Left cardiac atrium (tissue), 4 donors: ENCODE measurements at regions not wholly inside any gene's neighbourhood (a gene's known extent, or its start where the extent isn't known, plus 50 kb on each side); places are given as distances from the start of the nearest gene placed in this dataset.
"Not testable (repeated sequence)": the region's sequence is repeated elsewhere in the genome, so short reads cannot be mapped to it uniquely, and the experiment has no call there.

Experiments
- ATAC-seq, 2 donors: fragments of 200-7000 bp; cut with Tn5 transposase; one replicate each; pipeline ENCODE4 v1.9.1; 2020; ENCODE audit warnings: mild to moderate bottlenecking in 2 of 2, moderate library complexity in 2 of 2
- DNase-seq: peaks from one replicate; pipeline ENCODE4 v3.0.0-alpha.2; 2020
- intact Hi-C, 2 donors: fragments of 100-400 bp; cut with DNase I; formaldehyde crosslinking; loops; one replicate each; pipeline versions ENCODE4 v1.14.1 to v1.15.1; 2022 to 2023
- donor health status: DM: no; HTN: yes; CAD: no.
- donor health status: DM: no; HTN: yes; CAD: no; lungs with severe emphysema.
- donor health status: DM: yes; HTN: yes; CAD: no.
- donor health status: Dilated cardiomyopathy.

DNA sequence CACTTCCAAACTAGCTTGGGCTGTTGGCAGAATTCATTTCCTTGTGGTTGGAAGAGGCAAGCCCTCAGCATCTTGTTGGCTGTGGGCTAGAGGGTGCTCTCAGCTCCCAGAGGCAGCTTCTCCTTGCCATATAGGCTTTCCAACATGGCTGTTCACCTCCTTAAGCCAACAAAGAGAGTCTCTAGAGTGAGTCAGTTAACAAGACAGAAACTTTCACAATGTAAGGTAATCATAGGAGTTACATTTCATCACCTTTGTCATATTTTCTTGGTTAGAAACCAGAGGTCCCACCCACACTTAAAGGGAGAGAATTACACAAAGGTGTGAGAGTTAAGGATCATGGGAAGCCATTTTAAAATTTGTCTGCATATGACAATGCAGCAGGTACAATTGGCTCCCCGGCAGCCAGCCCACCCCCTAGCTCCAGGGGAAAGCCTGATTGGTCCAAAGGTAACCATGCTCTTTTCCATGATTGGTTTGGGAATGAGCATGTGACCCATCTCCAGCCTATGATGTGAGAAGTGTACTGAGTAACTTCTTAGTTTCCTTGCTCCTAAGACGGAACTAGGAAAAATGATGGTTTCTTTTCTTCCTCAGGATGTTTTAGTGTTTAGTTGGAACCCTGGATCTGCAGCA, 109.8 kb upstream of the MSX2 start:
- intact Hi-C loops: no loop called here
- DNase-seq: no peak
- ATAC-seq: no peak

DNA sequence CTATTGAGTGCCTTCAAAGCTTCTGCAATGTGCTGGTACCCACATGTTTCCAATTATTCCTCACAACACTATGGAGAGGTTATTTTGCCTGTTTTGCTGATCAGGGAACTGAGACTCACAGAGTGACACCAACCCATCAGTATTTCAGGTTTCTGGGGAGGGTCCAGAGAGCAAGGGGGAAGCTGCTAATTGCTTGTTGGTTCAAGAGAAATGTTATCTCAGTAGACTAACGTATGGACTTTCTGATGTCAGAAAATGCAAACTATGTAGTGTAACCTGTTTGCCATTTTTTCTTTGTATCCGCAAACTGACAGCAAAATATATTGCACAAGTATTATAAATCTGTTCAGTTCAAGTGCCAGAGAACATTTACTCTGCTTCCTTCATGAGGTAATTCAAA, 108.3 kb upstream of the MSX2 start:
- ATAC-seq (no peak), DNase-seq (no peak)
- intact Hi-C loops: no loop called here

DNA sequence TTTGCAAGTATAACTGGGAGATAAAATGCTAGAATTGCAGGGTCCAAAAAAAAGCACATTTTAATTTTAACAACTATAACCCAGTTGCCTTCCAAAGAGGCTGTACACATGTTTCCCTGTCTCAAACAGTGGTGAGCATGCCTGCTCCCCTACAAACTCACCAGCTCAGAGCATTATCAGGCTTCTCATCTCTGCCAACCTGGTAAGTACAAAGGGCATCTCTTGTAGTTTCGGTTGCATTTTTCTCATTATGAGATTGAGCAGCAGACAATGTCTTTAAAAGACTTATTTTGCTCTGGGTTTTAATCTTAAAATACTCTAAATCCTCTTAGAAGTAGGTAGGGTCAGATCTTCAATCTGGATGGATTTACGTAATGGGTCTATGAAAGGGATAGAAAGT, 107.1 kb upstream of the MSX2 start:
- DNase-seq: no peak
- ATAC-seq: no peak
- intact Hi-C loops: no loop called here

DNA sequence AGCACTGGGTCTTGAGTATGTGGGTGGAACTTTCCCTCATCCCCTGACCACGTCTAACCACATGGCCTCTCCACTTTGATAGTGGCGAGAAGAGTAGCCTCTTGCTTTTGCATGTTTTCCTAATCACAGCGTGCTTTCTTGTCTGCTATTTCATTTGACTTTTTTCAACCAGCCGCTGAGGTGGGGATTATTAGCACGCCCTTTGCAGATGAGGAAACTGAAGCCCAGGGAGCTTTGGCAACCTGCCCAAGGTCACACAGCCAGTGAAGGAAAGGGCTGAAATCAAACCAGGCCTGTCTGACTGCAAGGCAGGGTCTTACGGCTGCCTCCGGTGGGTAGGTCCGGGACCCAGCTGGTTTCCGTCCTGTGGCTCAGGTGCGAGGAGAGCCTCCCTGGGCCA, 106.5 kb upstream of the MSX2 start:
- intact Hi-C loops: no loop called here
- DNase-seq (no peak), ATAC-seq (no peak)

DNA sequence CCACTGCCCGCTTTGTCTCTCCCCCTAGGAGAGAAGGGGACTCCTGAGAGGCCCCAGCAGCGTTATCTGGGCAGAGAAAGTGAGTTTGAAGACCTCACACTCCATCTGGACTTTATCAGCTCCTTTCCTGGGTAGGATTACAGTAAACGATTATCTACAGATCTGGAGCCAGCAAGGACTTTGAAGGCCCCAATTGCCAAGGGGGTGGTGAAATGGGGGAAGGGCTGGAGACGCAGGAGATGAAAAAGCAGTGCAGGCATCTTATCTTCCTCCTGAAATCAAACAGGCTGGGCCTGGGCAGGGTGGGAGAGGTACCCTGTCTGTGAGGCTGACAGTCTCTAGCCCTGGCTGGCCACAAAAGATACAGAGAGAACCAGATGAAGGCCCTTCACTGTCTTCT, 105.8 kb upstream of the MSX2 start:
- ATAC-seq (no peak), DNase-seq (no peak)
- intact Hi-C loops: no loop called here

DNA sequence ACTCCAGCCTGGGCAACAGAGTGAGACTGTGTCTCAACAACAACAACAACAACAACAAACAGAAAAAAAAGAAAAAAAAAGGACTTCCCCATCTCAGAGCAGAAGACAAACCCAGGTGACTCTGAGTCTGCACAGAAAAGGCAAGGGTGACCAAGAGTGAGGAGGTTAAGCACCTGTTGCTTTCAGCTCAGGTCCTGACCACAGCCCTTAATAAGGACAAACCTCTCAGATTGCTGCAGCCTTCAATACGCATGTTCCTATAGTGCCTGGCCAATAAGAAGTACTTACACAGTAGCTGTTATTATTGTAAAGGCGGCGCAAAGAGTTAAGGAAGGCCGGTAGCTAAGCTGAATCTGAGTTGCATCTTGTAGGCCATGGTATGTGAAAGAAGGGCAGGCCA, 102.3 kb upstream of the MSX2 start:
- intact Hi-C loops: no loop called here
- no peak for ATAC-seq
- DNase-seq: no peak

DNA sequence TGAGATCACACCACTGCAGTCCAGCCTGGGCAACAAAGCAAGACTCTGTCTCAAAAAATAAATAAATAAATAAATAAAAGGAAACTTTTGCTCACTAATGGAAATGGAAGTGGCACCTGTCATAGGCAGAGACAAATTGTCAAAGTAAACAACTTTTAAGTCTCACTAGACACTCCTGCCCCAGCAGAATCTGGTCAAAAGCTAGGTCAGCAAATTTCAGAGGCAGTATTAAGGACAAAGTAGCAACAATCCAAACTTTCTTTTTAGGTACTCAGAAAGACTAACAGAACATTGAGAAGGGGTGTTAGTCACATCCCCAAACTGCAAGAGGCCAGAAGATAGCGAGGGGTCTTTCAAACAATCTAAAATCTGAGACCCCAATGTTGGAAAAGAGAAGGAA, 101.4 kb upstream of the MSX2 start:
- no peak for DNase-seq
- ATAC-seq: no peak
- intact Hi-C loops: no loop called here

DNA sequence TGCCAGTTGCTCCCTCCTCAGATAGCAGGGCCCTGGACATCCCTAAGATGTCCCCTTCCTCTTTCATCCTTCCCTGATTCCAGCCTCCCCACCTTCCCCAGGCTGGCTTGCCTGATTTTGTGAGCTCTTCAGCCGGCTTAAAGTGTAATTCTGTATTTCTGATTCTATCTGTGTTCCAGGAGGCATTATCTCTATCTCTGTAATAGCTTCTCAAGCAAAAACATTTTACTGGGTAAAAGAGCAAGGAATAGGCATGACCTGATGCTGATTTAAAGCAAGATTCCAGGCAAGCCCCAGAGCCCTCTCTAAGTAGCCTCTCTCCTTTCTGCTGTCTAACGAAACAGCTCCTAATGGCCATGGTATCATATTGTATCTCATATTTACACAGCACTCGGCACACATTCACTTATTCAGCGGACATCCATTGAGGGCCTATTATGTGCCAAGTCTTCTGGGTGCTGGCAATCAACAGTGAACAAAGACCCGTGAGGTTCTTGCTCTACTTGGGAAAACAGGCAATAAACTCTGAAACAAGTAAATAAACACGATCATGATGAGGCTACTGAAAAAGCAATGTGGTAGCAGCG, 100.9 kb upstream of the MSX2 start:
- intact Hi-C loops: no loop called here
- no peak for DNase-seq
- no peak for ATAC-seq

DNA sequence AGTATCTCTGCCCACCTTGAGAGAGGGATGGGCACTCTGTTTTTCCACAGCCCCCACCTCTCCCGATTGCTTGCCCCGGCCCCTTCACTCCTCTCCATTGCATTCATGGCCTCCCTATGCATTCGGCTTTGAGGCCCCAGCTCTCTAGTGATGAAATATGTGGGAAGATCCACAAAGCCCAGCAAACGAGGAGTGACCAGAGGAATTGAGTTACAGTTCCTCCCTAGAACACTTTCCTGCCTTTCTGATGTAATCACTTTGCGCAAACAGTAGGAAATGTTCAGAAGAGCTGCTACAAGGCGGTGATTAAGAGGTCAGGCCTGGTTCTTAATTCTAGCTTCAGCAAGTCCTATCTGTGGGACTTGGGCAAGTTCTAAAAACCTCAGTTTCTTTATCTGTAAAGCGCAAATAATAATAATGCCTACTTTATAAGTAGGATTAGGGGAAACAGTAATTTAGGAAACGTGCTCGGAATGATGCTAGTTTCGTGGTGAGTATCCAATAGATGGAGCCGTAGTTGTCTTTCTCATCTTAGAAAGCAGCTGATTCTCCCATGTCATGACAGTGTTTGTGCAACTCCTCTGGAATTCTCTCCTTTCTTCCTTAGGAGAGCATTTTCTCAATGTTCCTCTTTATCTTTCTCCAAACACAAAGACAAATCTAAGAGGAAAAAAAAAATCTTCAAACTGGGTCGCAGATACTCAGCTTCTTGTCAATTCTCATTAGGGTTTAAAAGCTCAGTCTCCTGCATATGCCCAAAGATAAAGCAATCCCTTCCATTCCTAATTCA, 99.5 kb upstream of the MSX2 start:
- peak in 1 of 2 donors; percentile 51 for ATAC-seq
- DNase-seq: no peak
- intact Hi-C loops: no loop called here

DNA sequence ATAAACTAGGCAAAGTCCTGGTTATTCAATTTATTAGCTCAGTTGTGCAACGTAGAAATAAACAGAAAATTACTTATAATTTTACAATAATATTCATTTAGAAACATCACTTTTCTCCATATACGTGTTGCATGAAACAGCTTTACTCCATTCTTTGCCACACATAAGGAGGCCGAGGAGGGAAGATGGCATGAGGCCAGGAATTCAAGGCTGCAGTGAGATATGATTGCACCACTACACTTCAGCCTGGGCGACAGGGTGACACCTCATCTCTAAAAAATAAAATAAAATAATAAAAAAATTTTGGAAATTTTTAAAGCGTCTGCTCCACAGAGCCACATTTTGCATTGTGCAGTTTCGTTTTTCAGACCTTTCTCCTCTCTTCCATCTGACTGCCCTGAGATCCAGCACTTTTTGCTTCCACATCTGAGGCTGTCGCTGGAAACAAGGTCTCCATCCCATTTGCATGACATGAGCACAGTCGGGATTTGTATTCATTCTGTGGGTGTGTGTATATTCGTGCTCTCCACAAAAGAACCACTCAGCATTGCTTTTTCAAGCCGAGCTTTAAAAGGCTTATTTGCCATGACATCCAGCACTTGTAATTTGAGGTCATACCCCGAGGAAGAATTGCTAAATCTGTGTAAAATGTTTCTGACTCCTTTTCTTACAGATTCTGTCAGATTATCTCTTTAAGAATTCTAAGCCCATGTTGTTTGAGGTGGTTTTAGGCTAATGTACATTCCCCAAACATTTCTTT, 98.6 kb upstream of the MSX2 start:
- no peak for ATAC-seq
- intact Hi-C loops: no loop called here

DNA sequence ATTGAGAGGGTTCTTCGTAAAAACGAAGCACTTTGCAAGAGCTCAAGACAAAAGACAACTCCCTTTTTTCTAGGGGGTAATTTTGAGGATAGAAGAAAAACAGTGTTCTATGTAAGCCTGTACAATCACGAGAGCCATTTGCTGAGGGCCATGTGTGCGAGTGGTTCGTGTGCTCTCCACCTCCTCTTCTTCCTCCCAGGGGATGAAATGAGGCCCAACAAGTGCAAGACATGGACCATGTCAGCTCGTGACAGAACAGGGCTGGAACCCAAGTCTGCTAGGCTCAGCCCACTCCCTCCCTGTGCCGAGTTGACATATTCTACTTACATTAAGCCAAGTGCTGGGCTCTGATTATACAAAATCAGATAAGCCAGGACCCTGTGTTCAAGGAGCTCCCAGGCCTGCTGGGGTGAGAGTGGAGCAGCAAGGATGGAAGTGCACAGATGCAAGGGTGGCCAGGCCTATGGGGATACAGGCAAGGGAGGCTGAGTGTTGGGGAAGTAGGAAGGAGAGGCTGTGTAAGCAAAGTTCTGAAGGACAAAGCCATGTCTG, 97.9 kb upstream of the MSX2 start:
- intact Hi-C loops: no loop called here
- ATAC-seq: no peak
- DNase-seq: no peak

More for the DNA sequence above, 98.6 kb upstream of the MSX2 start:
- peak; percentile 35 for DNase-seq

DNA sequence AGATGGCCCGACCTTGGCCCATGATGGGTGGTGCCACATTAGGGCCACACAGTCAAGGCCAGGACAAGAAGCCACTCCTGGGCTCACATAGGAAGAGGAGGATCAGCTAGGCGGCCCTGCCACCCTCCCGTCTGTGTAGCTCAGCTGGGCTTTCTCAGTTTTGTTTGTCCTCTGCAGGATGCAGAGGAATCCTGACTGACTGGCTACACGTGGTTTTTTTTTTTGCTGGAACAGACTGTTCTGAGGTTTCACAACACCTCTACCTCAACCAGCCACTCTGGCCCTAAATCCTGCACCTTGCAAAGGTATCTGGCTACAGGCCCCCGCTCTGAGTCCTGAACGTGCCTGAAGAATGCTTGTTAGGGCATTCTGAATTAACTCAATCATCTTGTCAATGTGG, 88.3 kb upstream of the MSX2 start:
- no peak for ATAC-seq
- DNase-seq: no peak

DNA sequence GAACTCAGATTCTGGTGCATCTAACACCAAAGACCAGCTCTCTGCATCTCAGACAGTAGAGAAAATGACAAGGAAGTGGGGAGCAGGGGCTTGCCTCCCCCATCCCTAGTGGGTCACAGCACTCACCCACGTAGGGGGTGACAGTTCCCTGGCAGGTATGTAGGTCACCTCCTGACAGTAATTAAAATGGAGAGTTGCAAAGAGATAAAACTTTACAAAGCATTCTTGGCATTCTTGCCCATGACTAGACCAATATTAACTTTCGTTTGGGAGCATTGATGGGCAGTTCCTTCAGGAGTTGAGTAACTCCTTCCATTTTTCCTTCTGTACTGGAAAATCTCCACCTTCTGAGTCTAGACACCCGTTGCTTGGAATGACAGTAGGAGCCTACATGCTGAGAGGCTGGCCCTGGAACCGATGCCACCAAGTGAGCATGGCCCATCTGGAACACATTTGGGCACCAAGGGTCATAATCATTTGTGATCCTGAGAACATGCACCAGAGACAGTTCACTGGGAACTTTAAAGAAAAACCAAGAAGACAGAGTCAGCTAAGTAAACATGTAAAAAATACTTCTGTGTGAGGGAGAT, 81.5 kb upstream of the MSX2 start:
- intact Hi-C loops: no loop called here
- no peak for ATAC-seq
- no peak for DNase-seq

More for the DNA sequence above, 88.3 kb upstream of the MSX2 start:
- intact Hi-C loops: no loop called here

DNA sequence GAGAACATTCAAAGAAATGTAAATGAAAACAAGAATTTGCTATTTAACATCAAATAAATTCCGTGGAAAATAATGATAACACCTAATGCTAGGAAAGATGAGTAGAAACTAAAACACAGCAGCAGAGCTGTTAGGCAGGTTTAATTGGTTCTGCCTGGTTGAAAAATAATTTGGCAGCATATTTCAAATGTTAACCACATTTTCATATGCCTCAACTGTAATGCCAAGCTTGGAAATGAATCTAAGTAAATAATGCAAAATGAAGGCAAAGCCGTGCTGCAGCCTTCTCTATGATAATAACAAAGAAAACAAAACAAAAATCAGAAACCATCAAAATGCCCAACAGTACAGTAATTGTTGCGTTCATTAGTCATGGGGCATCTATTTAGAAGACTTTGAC, 79.9 kb upstream of the MSX2 start:
- DNase-seq (no peak), ATAC-seq (no peak)
- intact Hi-C loops: no loop called here

DNA sequence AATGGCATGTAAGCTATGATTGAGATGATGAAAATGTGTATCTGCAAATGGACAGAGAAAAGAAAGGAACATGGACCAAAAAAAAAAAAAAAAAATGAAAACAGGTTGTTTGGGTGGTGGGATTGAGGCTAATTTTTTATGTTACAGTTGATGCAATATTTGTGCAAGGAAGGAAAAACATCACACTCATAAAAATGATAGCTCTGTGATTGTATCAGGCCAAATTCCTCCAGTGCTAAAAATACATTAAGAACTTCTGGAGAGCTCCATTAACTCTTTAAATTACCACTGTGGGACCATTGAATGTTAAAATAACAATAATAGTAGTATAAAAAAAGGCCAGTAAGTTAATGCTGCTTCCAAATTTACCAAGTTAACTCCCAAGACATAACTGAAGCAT, 79.5 kb upstream of the MSX2 start:
- no peak for DNase-seq
- ATAC-seq: no peak
- intact Hi-C loops: no loop called here

DNA sequence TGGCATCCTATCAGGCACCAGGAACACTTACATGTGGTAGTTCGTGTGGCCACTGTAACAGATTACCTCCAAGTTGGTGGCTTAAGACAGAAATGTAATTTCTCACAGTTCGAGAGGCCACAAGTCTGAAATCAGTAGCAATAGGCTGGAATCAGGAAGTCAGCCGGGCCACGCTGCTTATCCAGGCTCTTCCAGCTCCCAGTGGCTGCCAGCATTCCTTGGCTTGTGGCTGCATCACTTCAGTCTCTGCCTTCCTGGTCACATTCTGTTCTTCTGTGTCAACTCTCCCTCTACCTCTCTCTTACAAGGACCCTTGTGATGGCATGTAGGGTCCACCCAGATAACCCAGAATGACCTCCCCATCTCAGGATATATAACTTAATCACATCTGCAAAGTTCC, 78.7 kb upstream of the MSX2 start:
- DNase-seq (no peak), ATAC-seq (no peak)
- intact Hi-C loops: no loop called here

DNA sequence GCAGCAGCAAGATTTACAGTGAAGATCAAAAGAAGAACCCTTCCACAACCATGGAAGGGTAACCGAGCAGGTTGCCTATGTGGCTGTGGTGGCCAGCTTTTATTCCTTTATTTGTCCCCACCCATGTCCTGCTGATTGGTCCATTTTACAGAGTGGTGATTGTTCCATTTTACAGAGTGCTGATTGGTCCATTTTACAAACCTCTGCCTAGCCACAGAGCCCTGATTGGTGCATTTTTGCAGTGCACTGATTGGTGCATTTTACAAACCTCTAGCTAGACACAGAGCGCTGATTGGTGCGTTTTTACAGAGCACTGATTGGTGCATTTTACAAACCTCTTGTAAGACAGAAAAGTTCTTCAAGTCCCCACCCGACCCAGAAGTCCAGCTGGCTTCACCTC, 75.8 kb upstream of the MSX2 start:
- DNase-seq, intact Hi-C loops, ATAC-seq: not testable (repeated sequence)

DNA sequence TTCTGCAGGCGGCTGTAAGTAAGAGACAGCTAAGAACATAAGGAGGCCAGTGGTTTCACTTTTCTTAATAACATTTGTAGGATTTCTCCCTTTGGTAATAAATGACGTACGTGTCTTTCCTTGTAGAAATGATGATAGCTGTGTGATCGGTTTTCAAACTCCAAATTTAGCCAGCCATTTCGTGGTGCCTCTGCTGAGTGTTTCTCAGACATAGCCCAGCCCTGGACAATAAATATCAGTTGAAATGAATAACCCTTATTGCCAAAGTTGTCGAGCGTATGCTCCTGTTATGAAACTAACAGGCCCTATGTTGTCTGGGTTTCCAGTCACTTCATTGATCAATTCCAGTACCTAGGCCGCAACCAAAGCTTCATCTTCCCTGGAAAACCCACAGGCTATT, 75.0 kb upstream of the MSX2 start:
- ATAC-seq: no peak
- intact Hi-C loops: no loop called here
- no peak for DNase-seq

DNA sequence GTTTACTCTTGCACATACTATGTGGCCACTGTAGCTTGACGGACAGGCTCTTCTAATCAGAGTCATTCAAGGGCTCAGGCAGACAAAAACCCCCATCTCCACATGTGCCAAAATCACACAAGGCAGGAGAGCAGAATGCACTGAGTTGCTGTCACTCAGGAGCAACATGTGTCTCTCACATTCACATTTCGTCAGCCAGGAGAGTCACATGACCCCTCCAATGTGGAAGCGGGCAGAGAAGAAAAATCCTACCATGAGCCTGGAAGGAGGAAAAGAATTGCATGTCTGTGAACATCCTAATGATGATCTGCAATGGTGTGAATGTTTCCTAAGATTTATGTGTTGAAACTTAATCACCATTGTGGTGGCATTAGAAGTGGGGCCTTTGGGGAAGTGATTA, 69.9 kb upstream of the MSX2 start:
- DNase-seq: no peak
- no peak for ATAC-seq
- intact Hi-C loops: no loop called here

DNA sequence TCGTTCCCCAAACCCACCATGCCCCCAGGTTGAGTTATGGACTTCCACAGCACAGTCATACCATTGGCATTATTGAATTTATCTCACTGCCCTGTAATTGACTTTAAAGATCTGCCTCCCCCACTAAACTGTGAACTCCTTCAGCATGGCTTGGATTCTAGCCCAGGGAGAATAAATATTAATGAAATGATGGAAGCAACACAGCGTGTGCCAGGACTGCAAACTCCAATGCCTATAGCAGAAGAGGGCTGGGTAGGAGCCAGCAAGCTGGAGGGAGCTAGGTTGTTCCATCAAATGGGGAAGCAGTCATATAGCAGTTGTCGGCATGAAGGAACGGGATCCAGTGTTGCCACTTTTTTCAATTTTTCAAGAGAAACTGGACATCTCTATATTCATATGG, 69.0 kb upstream of the MSX2 start:
- no peak for DNase-seq
- intact Hi-C loops: no loop called here
- ATAC-seq: no peak
